GM18520 (cell line): ENCODE measurements at regions not wholly inside any gene's neighbourhood (a gene's known extent, or its start where the extent isn't known, plus 50 kb on each side); places are given as distances from the start of the nearest gene placed in this dataset.

Experiments used
- ATAC-seq: cut with Tn5 transposase; IDR thresholded peaks from one replicate; pipeline ENCODE4 v1.9.1; 2021; ENCODE audit not compliant: unreplicated experiment

- no peak for ATAC-seq
Observed at GRCh38 chr2:88283886-88284592, 113.9 kb downstream of the THNSL2 start.

- ATAC-seq = no peak
Observed at GRCh38 chr2:88281302-88282217, 111.4 kb downstream of the THNSL2 start.

- ATAC-seq = no peak
Observed at GRCh38 chr2:88269836-88270235, 99.7 kb downstream of the THNSL2 start.

- ATAC-seq = peak; percentile 92
Observed at GRCh38 chr2:88265352-88266303, 95.5 kb downstream of the THNSL2 start.

GRCh38 chr2:88263861-88264260 lies 93.7 kb downstream of the THNSL2 start:
- ATAC-seq = no peak

GRCh38 chr2:88261725-88262124 lies 91.6 kb downstream of the THNSL2 start:
- no peak for ATAC-seq

GRCh38 chr2:88258208-88258607 lies 88.1 kb downstream of the THNSL2 start:
- no peak for ATAC-seq

- no peak for ATAC-seq
Observed at GRCh38 chr2:88254437-88255091, 84.4 kb downstream of the THNSL2 start.

- ATAC-seq = no peak
Observed at GRCh38 chr2:88253997-88254396, 83.9 kb downstream of the THNSL2 start.

- ATAC-seq = no peak
Observed at GRCh38 chr2:88253375-88253774, 83.2 kb downstream of the THNSL2 start.

- no peak for ATAC-seq
Observed at GRCh38 chr2:88252646-88253045, 82.5 kb downstream of the THNSL2 start.

GRCh38 chr2:88252111-88252510 lies 82.0 kb downstream of the THNSL2 start:
- ATAC-seq = no peak

GRCh38 chr2:88250404-88250803 lies 80.3 kb downstream of the THNSL2 start:
- ATAC-seq = no peak

GRCh38 chr2:88248280-88248828 lies 78.2 kb downstream of the THNSL2 start:
- ATAC-seq = no peak

GRCh38 chr2:88247531-88247930 lies 77.4 kb downstream of the THNSL2 start:
- no peak for ATAC-seq

GRCh38 chr2:88245109-88245508 lies 75.0 kb downstream of the THNSL2 start:
- no peak for ATAC-seq

- ATAC-seq = no peak
Observed at GRCh38 chr2:88239781-88240180, 69.6 kb downstream of the THNSL2 start.

- no peak for ATAC-seq
Observed at GRCh38 chr2:88236666-88237065, 66.5 kb downstream of the THNSL2 start.
